HUES6 (cell line): ENCODE measurements at regions not wholly inside any gene's neighbourhood (a gene's known extent, or its start where the extent isn't known, plus 50 kb on each side); places are given as distances from the start of the nearest gene placed in this dataset.

Source experiments
- H3K27ac ChIP-seq: 2 replicates; pipeline ENCODE4 v1.7.0; 2013; ENCODE audit warnings: low read depth, mild to moderate bottlenecking, low read length, inconsistent platforms
- H3K27me3 ChIP-seq: 2 replicates; pipeline ENCODE4 v1.6.1; 2013; ENCODE audit warnings: low read length; ENCODE audit not compliant: control insufficient read depth, insufficient read depth
- H3K36me3 ChIP-seq: 2 replicates; pipeline ENCODE4 v1.6.1; 2013; ENCODE audit warnings: low read length; ENCODE audit not compliant: control insufficient read depth, insufficient read depth
- H3K4me1 ChIP-seq: 2 replicates; pipeline ENCODE4 v1.6.1; 2013; ENCODE audit warnings: low read length; ENCODE audit not compliant: control insufficient read depth, insufficient read depth
- H3K4me3 ChIP-seq: 2 replicates; pipeline ENCODE4 v1.5.1; 2013; ENCODE audit warnings: low read depth, low read length
- H3K9ac ChIP-seq: one replicate; pipeline ENCODE4 v1.6.1; 2013; ENCODE audit warnings: mild to moderate bottlenecking, low read length
- H3K9me3 ChIP-seq: 2 replicates; pipeline ENCODE4 v1.6.1; 2013; ENCODE audit warnings: low read depth, low read length; ENCODE audit not compliant: control insufficient read depth, insufficient read depth

DNA sequence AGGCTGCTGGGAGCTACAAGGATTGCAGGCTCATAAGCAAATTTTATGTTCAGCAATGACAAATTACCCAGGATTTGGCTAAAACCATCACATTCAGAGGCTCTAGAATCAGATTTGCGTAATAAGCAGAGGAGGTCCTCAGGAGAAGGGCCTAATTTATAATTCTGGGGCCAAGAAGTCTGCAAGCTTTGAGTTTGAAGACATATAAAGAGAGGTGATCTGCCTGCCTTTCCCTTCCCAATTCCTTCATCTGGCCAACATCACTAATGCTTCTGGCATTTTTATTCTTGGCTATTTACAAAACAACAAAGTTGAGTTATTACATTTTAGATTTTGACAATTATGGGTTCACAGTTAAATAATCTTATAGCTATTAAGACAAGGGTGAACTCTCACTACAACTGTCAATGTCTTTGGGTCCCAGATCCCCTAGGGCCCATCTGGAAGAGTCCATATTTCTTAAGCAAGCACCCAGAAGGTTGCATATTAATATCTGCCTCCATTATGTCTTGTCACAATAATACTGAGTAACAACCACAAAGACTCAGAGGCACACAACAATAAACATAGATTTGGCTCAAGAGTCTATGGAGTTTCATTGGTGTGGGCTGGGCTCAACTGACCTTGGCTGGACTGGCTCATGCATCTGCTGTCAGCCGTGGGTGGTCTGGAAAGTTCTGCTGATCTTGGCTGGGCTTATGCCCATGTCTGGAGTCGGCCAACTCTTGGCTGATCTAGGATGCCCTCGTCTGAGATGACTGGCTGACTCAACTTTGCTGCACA lies 67.2 kb upstream of the CD82 start:
- no peaks in the 10 kb centered on the region for H3K27me3 ChIP-seq
- H3K27ac ChIP-seq = no peak overlapping the region
- H3K9me3 ChIP-seq = no peaks in the 10 kb centered on the region
- H3K36me3 ChIP-seq = no peaks in the 10 kb centered on the region
- H3K4me3 ChIP-seq = no peak overlapping the region
- no peak overlapping the region for H3K9ac ChIP-seq
- no peaks in the 10 kb centered on the region; the same call in 1 of the 2 replicates for H3K4me1 ChIP-seq

- H3K27ac ChIP-seq = no peak overlapping the region
- H3K4me3 ChIP-seq = no peak overlapping the region
- H3K27me3 ChIP-seq = no peaks in the 10 kb centered on the region
- no peaks in the 10 kb centered on the region for H3K36me3 ChIP-seq
- no peaks in the 10 kb centered on the region for H3K4me1 ChIP-seq
- H3K9me3 ChIP-seq = no peaks in the 10 kb centered on the region; the same call in none of the 2 replicates
- no peak overlapping the region for H3K9ac ChIP-seq
These were observed 63.0 kb upstream of the CD82 start for GRCh38 chr11:44502506-44502905.

DNA sequence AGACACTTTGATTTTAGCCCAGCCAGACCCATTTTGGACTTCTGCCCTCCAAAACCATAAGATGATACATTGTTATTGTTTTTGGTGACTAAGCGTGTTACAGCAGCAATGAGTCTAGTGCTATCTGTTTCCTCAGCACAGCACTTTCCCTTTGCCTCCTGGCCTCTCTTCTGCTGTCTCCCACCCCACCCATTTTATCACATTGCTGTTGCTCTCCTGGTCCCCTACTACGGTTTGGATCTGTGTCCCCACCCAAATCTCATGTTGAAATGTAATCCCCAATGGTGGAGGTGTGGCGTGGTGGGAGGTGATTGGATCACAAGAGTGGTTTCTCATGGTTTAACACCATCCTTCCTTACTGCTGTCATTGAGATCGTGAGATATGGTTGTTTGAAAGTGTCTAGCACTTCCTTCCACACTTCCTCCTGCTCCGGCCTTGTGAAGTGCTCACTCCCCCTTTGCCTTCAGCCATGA lies 59.8 kb upstream of the CD82 start:
- no peaks in the 10 kb centered on the region for H3K36me3 ChIP-seq
- H3K9me3 ChIP-seq = no peaks in the 10 kb centered on the region; the same call in none of the 2 replicates
- no peak overlapping the region for H3K9ac ChIP-seq
- H3K4me1 ChIP-seq = no peaks in the 10 kb centered on the region
- H3K4me3 ChIP-seq = no peak overlapping the region
- no peaks in the 10 kb centered on the region for H3K27me3 ChIP-seq
- H3K27ac ChIP-seq = no peak overlapping the region

GRCh38 chr11:44506375-44507016 lies 59.0 kb upstream of the CD82 start:
- Histone ChIP-seq H3K36me3 (no peaks in the 10 kb centered on the region), H3K9me3 (no peaks in the 10 kb centered on the region; the same call in none of the 2 replicates), H3K27ac (no peak overlapping the region), H3K27me3 (no peaks in the 10 kb centered on the region), H3K4me1 (no peaks in the 10 kb centered on the region), H3K4me3 (no peak overlapping the region), H3K9ac (no peak overlapping the region)

DNA sequence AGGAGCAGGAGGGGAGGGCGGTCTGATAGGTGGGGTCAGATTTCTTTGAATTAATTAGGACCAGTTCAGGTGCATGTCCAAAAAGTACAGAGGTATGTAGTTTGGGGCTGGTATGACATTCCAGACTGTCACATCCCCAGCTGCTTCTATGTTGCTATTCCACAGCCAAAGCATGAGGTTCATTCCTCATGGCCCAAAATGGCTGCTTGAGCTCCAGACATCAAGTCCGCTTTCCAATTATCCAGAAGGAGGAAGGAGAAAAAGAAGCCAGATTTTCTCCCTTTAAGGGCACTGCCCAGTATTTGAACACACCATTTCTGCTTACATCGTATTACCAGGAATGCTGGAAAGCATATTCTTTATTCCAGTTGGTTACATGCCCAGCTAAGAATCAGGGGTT lies 58.0 kb upstream of the CD82 start:
- Histone ChIP-seq H3K27ac (no peak overlapping the region), H3K4me1 (no peaks in the 10 kb centered on the region), H3K4me3 (no peak overlapping the region), H3K27me3 (no peaks in the 10 kb centered on the region), H3K36me3 (no peaks in the 10 kb centered on the region), H3K9me3 (no peaks in the 10 kb centered on the region; the same call in none of the 2 replicates), H3K9ac (no peak overlapping the region)

- no peaks in the 10 kb centered on the region for H3K36me3 ChIP-seq
- no peak overlapping the region for H3K9ac ChIP-seq
- H3K27ac ChIP-seq = no peak overlapping the region
- no peaks in the 10 kb centered on the region; the same call in none of the 2 replicates for H3K9me3 ChIP-seq
- H3K4me1 ChIP-seq = no peaks in the 10 kb centered on the region
- no peak overlapping the region for H3K4me3 ChIP-seq
- H3K27me3 ChIP-seq = no peaks in the 10 kb centered on the region
These were observed 57.5 kb upstream of the CD82 start for GRCh38 chr11:44507896-44508445.

- Histone ChIP-seq H3K4me1 (no peaks in the 10 kb centered on the region), H3K27me3 (no peaks in the 10 kb centered on the region), H3K9ac (no peak overlapping the region), H3K9me3 (no peaks in the 10 kb centered on the region; the same call in none of the 2 replicates), H3K36me3 (no peaks in the 10 kb centered on the region), H3K4me3 (no peak overlapping the region), H3K27ac (no peak overlapping the region)
These were observed 56.2 kb upstream of the CD82 start for GRCh38 chr11:44509296-44509695.

GRCh38 chr11:44510372-44510771 lies 55.1 kb upstream of the CD82 start:
- no peak overlapping the region for H3K4me3 ChIP-seq
- H3K9ac ChIP-seq = no peak overlapping the region
- H3K9me3 ChIP-seq = no peaks in the 10 kb centered on the region; the same call in 1 of the 2 replicates
- no peaks in the 10 kb centered on the region for H3K4me1 ChIP-seq
- H3K27me3 ChIP-seq = no peaks in the 10 kb centered on the region
- H3K27ac ChIP-seq = no peak overlapping the region
- H3K36me3 ChIP-seq = no peaks in the 10 kb centered on the region

- no peak overlapping the region for H3K27ac ChIP-seq
- no peaks in the 10 kb centered on the region; the same call in 1 of the 2 replicates for H3K4me1 ChIP-seq
- no peaks in the 10 kb centered on the region for H3K9me3 ChIP-seq
- H3K36me3 ChIP-seq = no peaks in the 10 kb centered on the region
- no peak overlapping the region for H3K4me3 ChIP-seq
- H3K9ac ChIP-seq = no peak overlapping the region
- no peaks in the 10 kb centered on the region for H3K27me3 ChIP-seq
These were observed 52.6 kb upstream of the CD82 start for GRCh38 chr11:44512818-44513217.

GRCh38 chr11:44515048-44515447 lies 50.4 kb upstream of the CD82 start:
- no peak overlapping the region for H3K4me3 ChIP-seq
- H3K9ac ChIP-seq = no peak overlapping the region
- H3K4me1 ChIP-seq = peaks cover 12% of the 10 kb centered on the region; the same call in 1 of the 2 replicates
- no peaks in the 10 kb centered on the region for H3K9me3 ChIP-seq
- H3K36me3 ChIP-seq = no peaks in the 10 kb centered on the region
- H3K27me3 ChIP-seq = no peaks in the 10 kb centered on the region; the same call in 1 of the 2 replicates
- no peak overlapping the region for H3K27ac ChIP-seq
